GM23338 (cell line): ENCODE measurements at regions not wholly inside any gene's neighbourhood (a gene's known extent, or its start where the extent isn't known, plus 50 kb on each side); places are given as distances from the start of the nearest gene placed in this dataset.

Experiments used
- CREB1 ChIP-seq: fragments of 250-450 bp; sonication (Bioruptor Pico); IDR thresholded peaks from 2 replicates; pipeline ENCODE4 v1.5.0; 2020; ENCODE audit warnings: low read depth, mild to moderate bottlenecking, moderate library complexity
- EZH2 ChIP-seq: fragments of 200-600 bp; sonication (generic); IDR thresholded peaks from one replicate; pipeline ENCODE4 v1.8.0; 2017; ENCODE audit warnings: antibody characterized with exemption, mild to moderate bottlenecking, low read depth; ENCODE audit not compliant: unreplicated experiment
- EZH2phosphoT487 ChIP-seq: fragments of 200-600 bp; sonication (generic); IDR thresholded peaks from one replicate; pipeline ENCODE4 v1.8.1; 2018; ENCODE audit warnings: antibody characterized with exemption; ENCODE audit not compliant: unreplicated experiment
- NANOG ChIP-seq: IDR thresholded peaks from 2 replicates; pipeline ENCODE4 v1.6.1; 2016; ENCODE audit warnings: antibody characterized with exemption, borderline replicate concordance
- POLR2AphosphoS5 ChIP-seq: IDR thresholded peaks from 2 replicates; pipeline ENCODE4 v1.6.1; 2016; ENCODE audit warnings: antibody characterized with exemption, low read depth
- STAT1 ChIP-seq: IDR thresholded peaks from one replicate; pipeline ENCODE4 v1.6.1; 2016; ENCODE audit warnings: antibody characterized with exemption; ENCODE audit not compliant: unreplicated experiment
- ZNF114 ChIP-seq: fragments of 250-450 bp; sonication (Bioruptor Pico); IDR thresholded peaks from 2 replicates; pipeline ENCODE4 v1.5.0; 2020; ENCODE audit warnings: mild to moderate bottlenecking, moderate library complexity
- ZNF331 ChIP-seq: fragments of 250-450 bp; sonication (Bioruptor Pico); IDR thresholded peaks from 2 replicates; pipeline ENCODE4 v1.5.0; 2020; ENCODE audit warnings: low read depth, mild to moderate bottlenecking, moderate library complexity
- TF ChIP-seq, protein P1 (sequence below), 2 experiments: fragments of 200-600 bp in 1 of 2; sonication (generic) in 1 of 2; conservative IDR thresholded peaks; 2 replicates each; pipeline versions ENCODE4 v1.5.1 to v1.6.1; 2016 to 2017; ENCODE audit warnings: antibody characterized with exemption in 2 of 2, low read depth in 2 of 2, mild to moderate bottlenecking in 2 of 2, moderate library complexity in 1 of 2
- TF ChIP-seq, protein P2 (sequence below): IDR thresholded peaks from one replicate; pipeline ENCODE4 v1.6.1; 2018; ENCODE audit warnings: antibody characterized with exemption; ENCODE audit not compliant: unreplicated experiment
- TF ChIP-seq, protein P3 (sequence below): IDR thresholded peaks from 2 replicates; pipeline ENCODE4 v1.6.1; 2016; ENCODE audit warnings: antibody characterized with exemption

DNA sequence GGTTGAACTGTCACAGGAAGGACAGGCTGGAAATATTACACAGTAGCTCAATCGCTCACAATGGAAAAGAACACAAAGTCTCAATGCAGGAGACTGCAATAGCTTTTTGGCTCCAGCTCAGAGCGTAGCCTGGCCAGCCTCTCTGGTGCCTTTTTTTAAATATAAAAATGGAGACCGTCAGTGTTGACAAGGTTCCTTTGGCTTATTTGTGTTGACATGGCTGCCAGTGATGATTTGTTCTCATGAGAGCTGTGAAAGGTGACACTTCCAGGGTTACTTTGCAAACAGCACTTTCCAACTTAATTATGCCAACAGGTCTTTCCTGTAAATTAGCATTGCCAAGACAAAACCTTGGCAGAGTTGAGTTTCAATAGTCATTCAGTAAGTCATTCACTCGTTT is 70.8 kb downstream of the KCNE4 start:
- TF ChIP-seq, protein P1, sequence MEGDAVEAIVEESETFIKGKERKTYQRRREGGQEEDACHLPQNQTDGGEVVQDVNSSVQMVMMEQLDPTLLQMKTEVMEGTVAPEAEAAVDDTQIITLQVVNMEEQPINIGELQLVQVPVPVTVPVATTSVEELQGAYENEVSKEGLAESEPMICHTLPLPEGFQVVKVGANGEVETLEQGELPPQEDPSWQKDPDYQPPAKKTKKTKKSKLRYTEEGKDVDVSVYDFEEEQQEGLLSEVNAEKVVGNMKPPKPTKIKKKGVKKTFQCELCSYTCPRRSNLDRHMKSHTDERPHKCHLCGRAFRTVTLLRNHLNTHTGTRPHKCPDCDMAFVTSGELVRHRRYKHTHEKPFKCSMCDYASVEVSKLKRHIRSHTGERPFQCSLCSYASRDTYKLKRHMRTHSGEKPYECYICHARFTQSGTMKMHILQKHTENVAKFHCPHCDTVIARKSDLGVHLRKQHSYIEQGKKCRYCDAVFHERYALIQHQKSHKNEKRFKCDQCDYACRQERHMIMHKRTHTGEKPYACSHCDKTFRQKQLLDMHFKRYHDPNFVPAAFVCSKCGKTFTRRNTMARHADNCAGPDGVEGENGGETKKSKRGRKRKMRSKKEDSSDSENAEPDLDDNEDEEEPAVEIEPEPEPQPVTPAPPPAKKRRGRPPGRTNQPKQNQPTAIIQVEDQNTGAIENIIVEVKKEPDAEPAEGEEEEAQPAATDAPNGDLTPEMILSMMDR (conservative IDR thresholded peaks at IDR 0.05; ENCODE audit: low read depth in 2 of 2): no peak
- TF ChIP-seq POLR2AphosphoS5 (no peak), STAT1 (no peak), EZH2 (no peak), EZH2phosphoT487 (no peak), CREB1 (CRISPR knock-in tag) (no peak), ZNF331 (CRISPR knock-in tag) (no peak), ZNF114 (no peak), NANOG (0 out of 2 replicates have a peak, but pooled peaks have one; percentile 20)
- TF ChIP-seq, protein P2, sequence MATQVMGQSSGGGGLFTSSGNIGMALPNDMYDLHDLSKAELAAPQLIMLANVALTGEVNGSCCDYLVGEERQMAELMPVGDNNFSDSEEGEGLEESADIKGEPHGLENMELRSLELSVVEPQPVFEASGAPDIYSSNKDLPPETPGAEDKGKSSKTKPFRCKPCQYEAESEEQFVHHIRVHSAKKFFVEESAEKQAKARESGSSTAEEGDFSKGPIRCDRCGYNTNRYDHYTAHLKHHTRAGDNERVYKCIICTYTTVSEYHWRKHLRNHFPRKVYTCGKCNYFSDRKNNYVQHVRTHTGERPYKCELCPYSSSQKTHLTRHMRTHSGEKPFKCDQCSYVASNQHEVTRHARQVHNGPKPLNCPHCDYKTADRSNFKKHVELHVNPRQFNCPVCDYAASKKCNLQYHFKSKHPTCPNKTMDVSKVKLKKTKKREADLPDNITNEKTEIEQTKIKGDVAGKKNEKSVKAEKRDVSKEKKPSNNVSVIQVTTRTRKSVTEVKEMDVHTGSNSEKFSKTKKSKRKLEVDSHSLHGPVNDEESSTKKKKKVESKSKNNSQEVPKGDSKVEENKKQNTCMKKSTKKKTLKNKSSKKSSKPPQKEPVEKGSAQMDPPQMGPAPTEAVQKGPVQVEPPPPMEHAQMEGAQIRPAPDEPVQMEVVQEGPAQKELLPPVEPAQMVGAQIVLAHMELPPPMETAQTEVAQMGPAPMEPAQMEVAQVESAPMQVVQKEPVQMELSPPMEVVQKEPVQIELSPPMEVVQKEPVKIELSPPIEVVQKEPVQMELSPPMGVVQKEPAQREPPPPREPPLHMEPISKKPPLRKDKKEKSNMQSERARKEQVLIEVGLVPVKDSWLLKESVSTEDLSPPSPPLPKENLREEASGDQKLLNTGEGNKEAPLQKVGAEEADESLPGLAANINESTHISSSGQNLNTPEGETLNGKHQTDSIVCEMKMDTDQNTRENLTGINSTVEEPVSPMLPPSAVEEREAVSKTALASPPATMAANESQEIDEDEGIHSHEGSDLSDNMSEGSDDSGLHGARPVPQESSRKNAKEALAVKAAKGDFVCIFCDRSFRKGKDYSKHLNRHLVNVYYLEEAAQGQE: no peak
- TF ChIP-seq, protein P3, sequence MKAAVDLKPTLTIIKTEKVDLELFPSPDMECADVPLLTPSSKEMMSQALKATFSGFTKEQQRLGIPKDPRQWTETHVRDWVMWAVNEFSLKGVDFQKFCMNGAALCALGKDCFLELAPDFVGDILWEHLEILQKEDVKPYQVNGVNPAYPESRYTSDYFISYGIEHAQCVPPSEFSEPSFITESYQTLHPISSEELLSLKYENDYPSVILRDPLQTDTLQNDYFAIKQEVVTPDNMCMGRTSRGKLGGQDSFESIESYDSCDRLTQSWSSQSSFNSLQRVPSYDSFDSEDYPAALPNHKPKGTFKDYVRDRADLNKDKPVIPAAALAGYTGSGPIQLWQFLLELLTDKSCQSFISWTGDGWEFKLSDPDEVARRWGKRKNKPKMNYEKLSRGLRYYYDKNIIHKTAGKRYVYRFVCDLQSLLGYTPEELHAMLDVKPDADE: no peak
